ENCODE measurements at regions not wholly inside any gene's neighbourhood (a gene's known extent, or its start where the extent isn't known, plus 50 kb on each side); places are given as distances from the start of the nearest gene placed in this dataset.
"Not testable (repeated sequence)": the region's sequence is repeated elsewhere in the genome, so short reads cannot be mapped to it uniquely, and the experiment has no call there.

- Histone ChIP-seq H3K27ac (no peak overlapping the region), H3K36me3 (no peaks in the 10 kb centered on the region), H3K27me3 (no peaks in the 10 kb centered on the region), H3K4me3 (no peak overlapping the region), H3K9me3 (peaks cover 0 to 7% (median 0%) of the 10 kb centered on the region in 3 donors), H3K4me1 (no peaks in the 10 kb centered on the region)
- 76 to 81% methylated on average over 4 to 5 of the region's 5 CpGs for WGBS, 2 donors (ENCODE audit: low coverage in 1 of 2)
- no peak for ATAC-seq
- no peak for TF ChIP-seq EP300 (IDR thresholded peaks at IDR 0.05)
- TF ChIP-seq POLR2A (IDR thresholded peaks at IDR 0.05): no peak
- TF ChIP-seq POLR2AphosphoS5 (IDR thresholded peaks at IDR 0.05): no peak
- TF ChIP-seq CTCF (IDR thresholded peaks at IDR 0.05): no peak
These were observed 633.2 kb upstream of the NRP1 start for GRCh38 chr10:33967606-33968120.

- Histone ChIP-seq H3K27ac (no peak overlapping the region), H3K27me3 (no peaks in the 10 kb centered on the region), H3K4me3 (no peak overlapping the region), H3K4me1 (no peaks in the 10 kb centered on the region), H3K36me3 (no peaks in the 10 kb centered on the region), H3K9me3 (peaks cover 0 to 7% (median 0%) of the 10 kb centered on the region in 3 donors)
- TF ChIP-seq POLR2AphosphoS5 (IDR thresholded peaks at IDR 0.05) (no peak), POLR2A (IDR thresholded peaks at IDR 0.05) (no peak), CTCF (IDR thresholded peaks at IDR 0.05) (no peak), EP300 (IDR thresholded peaks at IDR 0.05) (no peak)
- 91 to 100% methylated on average over 3 to 4 of the region's 4 CpGs for WGBS, 2 donors (ENCODE audit: low coverage in 1 of 2)
- ATAC-seq: no peak
These were observed 632.5 kb upstream of the NRP1 start for GRCh38 chr10:33966946-33967345.

GRCh38 chr10:33965795-33966581 is 631.5 kb upstream of the NRP1 start:
- Histone ChIP-seq H3K4me3 (no peak overlapping the region), H3K27me3 (no peaks in the 10 kb centered on the region), H3K9me3 (peaks cover 0 to 7% (median 0%) of the 10 kb centered on the region in 3 donors), H3K36me3 (no peaks in the 10 kb centered on the region), H3K27ac (no peak overlapping the region), H3K4me1 (no peaks in the 10 kb centered on the region)
- no peak for TF ChIP-seq POLR2A (IDR thresholded peaks at IDR 0.05)
- no peak for TF ChIP-seq EP300 (IDR thresholded peaks at IDR 0.05)
- no peak for TF ChIP-seq CTCF (IDR thresholded peaks at IDR 0.05)
- ATAC-seq: no peak
- 85 to 87% methylated on average over 3 to 6 of the region's 6 CpGs for WGBS, 2 donors (ENCODE audit: low coverage in 1 of 2)

- no peak for TF ChIP-seq POLR2A (IDR thresholded peaks at IDR 0.05)
- H3K36me3 ChIP-seq: no peaks in the 10 kb centered on the region
- peaks cover 0 to under 1% (median 0%) of the 10 kb centered on the region in 3 donors for H3K9me3 ChIP-seq
- H3K27ac ChIP-seq: no peak overlapping the region
- WGBS, 2 donors (ENCODE audit: low coverage in 1 of 2): 88 to 94% methylated on average over 3 to 4 of the region's 4 CpGs
- no peak overlapping the region for H3K4me3 ChIP-seq
- no peak for ATAC-seq
- H3K27me3 ChIP-seq: no peaks in the 10 kb centered on the region
- no peaks in the 10 kb centered on the region for H3K4me1 ChIP-seq
These were observed 629.3 kb upstream of the NRP1 start for GRCh38 chr10:33963729-33964128.

GRCh38 chr10:33956322-33956721 is 621.9 kb upstream of the NRP1 start:
- 93% methylated on average over 4 of the region's 4 CpGs for WGBS, 2 donors (ENCODE audit: low coverage in 1 of 2)
- H3K9me3 ChIP-seq, H3K36me3 ChIP-seq, H3K27ac ChIP-seq, H3K4me1 ChIP-seq, H3K4me3 ChIP-seq, ATAC-seq, H3K27me3 ChIP-seq: not testable (repeated sequence)

- no peaks in the 10 kb centered on the region for H3K9me3 ChIP-seq
- TF ChIP-seq POLR2A (IDR thresholded peaks at IDR 0.05): no peak
- TF ChIP-seq CTCF (IDR thresholded peaks at IDR 0.05): no peak
- no peak for TF ChIP-seq POLR2AphosphoS5 (IDR thresholded peaks at IDR 0.05)
- no peak for TF ChIP-seq EP300 (IDR thresholded peaks at IDR 0.05)
- H3K36me3 ChIP-seq: no peaks in the 10 kb centered on the region
- H3K27ac ChIP-seq: no peak overlapping the region
- no peaks in the 10 kb centered on the region for H3K27me3 ChIP-seq
- 32 to 40% methylated on average over 1 of the region's 1 CpG for WGBS, 2 donors (ENCODE audit: low coverage in 1 of 2)
- no peak for ATAC-seq
- H3K4me3 ChIP-seq: no peak overlapping the region
- no peaks in the 10 kb centered on the region for H3K4me1 ChIP-seq
These were observed 621.2 kb upstream of the NRP1 start for GRCh38 chr10:33955676-33956075.
